DMS 273 treated with DMSO at 0.1 percent for 48 hours (cell line): ENCODE measurements at regions not wholly inside any gene's neighbourhood (a gene's known extent, or its start where the extent isn't known, plus 50 kb on each side); places are given as distances from the start of the nearest gene placed in this dataset.

ENCODE experiments used
- DNase-seq: peaks from one replicate; lab custom pipeline; 2025; lab: John Stamatoyannopoulos, UW

GRCh38 chr17:36661047-36661666 lies 59.8 kb downstream of the MRM1 start:
- DNase-seq = no peak

GRCh38 chr17:36661688-36662087 lies 60.3 kb downstream of the MRM1 start:
- no peak for DNase-seq

- DNase-seq = no peak
Measured at GRCh38 chr17:36665417-36665816, 64.0 kb downstream of the MRM1 start.

GRCh38 chr17:36667922-36668321 lies 66.5 kb downstream of the MRM1 start:
- DNase-seq = no peak

- no peak for DNase-seq
Measured at GRCh38 chr17:36668824-36669223, 67.4 kb downstream of the MRM1 start.

GRCh38 chr17:36671144-36671543 lies 69.8 kb downstream of the MRM1 start:
- DNase-seq = no peak

- no peak for DNase-seq
Measured at GRCh38 chr17:36672403-36672918, 71.1 kb downstream of the MRM1 start.

- no peak for DNase-seq
Measured at GRCh38 chr17:36673068-36673467, 71.7 kb downstream of the MRM1 start.

GRCh38 chr17:36673637-36674277 lies 72.4 kb downstream of the MRM1 start:
- DNase-seq = no peak

- no peak for DNase-seq
Measured at GRCh38 chr17:36674278-36674650, 72.9 kb downstream of the MRM1 start.

- DNase-seq = no peak
Measured at GRCh38 chr17:36675250-36675649, 73.9 kb downstream of the MRM1 start.

GRCh38 chr17:36675786-36676185 lies 74.4 kb downstream of the MRM1 start:
- no peak for DNase-seq

- no peak for DNase-seq
Measured at GRCh38 chr17:36679815-36680467, 78.6 kb downstream of the MRM1 start.

- no peak for DNase-seq
Measured at GRCh38 chr17:36680701-36681202, 79.4 kb downstream of the MRM1 start.

- no peak for DNase-seq
Measured at GRCh38 chr17:36682773-36683172, 81.4 kb downstream of the MRM1 start.

GRCh38 chr17:36683387-36683786 lies 82.0 kb downstream of the MRM1 start:
- DNase-seq = no peak

- DNase-seq = no peak
Measured at GRCh38 chr17:36684134-36684533, 82.8 kb downstream of the MRM1 start.

- DNase-seq = no peak
Measured at GRCh38 chr17:36686123-36686669, 84.8 kb downstream of the MRM1 start.

GRCh38 chr17:36687736-36688135 lies 86.4 kb downstream of the MRM1 start:
- DNase-seq = no peak

GRCh38 chr17:36689089-36689667 lies 87.8 kb downstream of the MRM1 start:
- no peak for DNase-seq

GRCh38 chr17:36690190-36690589 lies 88.8 kb downstream of the MRM1 start:
- DNase-seq = no peak

- DNase-seq = no peak
Measured at GRCh38 chr17:36691606-36692005, 90.2 kb downstream of the MRM1 start.
